A549 (cell line): ENCODE measurements at regions not wholly inside any gene's neighbourhood (a gene's known extent, or its start where the extent isn't known, plus 50 kb on each side); places are given as distances from the start of the nearest gene placed in this dataset.

ENCODE experiments used
- ATAC-seq, 2 experiments: fragments of 200-7000 bp in 1 of 2; fragments of >200 bp in 1 of 2; cut with Nextera tagmentation in 1 of 2; cut with Tn5 transposase in 1 of 2; 3 replicates each; pipeline versions ENCODE4 v1.8.0 to v1.9.1; 2018 to 2020; ENCODE audit warnings: mild to moderate bottlenecking in 1 of 2, moderate library complexity in 1 of 2
- CTCF ChIA-PET: fragments of 300-600 bp; sonication (Branson Sonifier 250); formaldehyde crosslinking; extraction: SDS; loops from one replicate; lab custom pipeline; 2021; ENCODE audit warnings: antibody characterized with exemption, inconsistent platforms; lab: Yijun Ruan, JAX
- POLR2A ChIA-PET: fragments of 350-600 bp; formaldehyde crosslinking; extraction: SDS; loops from one replicate; lab custom pipeline; 2021; ENCODE audit warnings: antibody characterized with exemption, inconsistent platforms; lab: Yijun Ruan, JAX
- DNase-seq, 2 experiments: peaks; one replicate each; pipeline versions ENCODE4 v3.0.0 to v3.0.0-alpha.2; 2011 to 2016; ENCODE audit warnings: low read depth in 1 of 2, low spot score in 1 of 2
- FAIRE-seq: peaks from 2 replicates; lab custom pipeline; 2011; peaks lifted over from hg19 to GRCh38; lab: Jason Lieb, UNC
- H3K27ac ChIP-seq, 2 experiments: fragments of >200 bp; sonication (Bioruptor Twin); formaldehyde crosslinking; 3 replicates each; pipeline ENCODE4 v1.5.1; 2016 to 2017
- H3K4me1 ChIP-seq: fragments of >200 bp; sonication (Bioruptor Twin); formaldehyde crosslinking; 3 replicates; pipeline ENCODE4 v1.6.1; 2016
- H3K4me2 ChIP-seq: fragments of >200 bp; sonication (Bioruptor Twin); formaldehyde crosslinking; 3 replicates; pipeline ENCODE4 v1.6.1; 2016
- H3K4me3 ChIP-seq: fragments of >200 bp; sonication (Bioruptor Twin); formaldehyde crosslinking; 3 replicates; pipeline ENCODE4 v1.5.1; 2016
- H3K9me3 ChIP-seq: fragments of >200 bp; sonication (Bioruptor Twin); formaldehyde crosslinking; 3 replicates; pipeline ENCODE4 v1.6.1; 2016
- CEBPB ChIP-seq, 2 experiments: fragments of >200 bp in 1 of 2; sonication (Bioruptor Twin) in 1 of 2; formaldehyde crosslinking in 1 of 2; IDR thresholded peaks; 2 replicates each; pipeline ENCODE4 v1.6.1; 2012 to 2016
- CHD4 ChIP-seq: fragments of 200-600 bp; sonication (generic); IDR thresholded peaks from 2 replicates; pipeline ENCODE4 v1.6.1; 2016; ENCODE audit warnings: antibody characterized with exemption, mild to moderate bottlenecking, borderline replicate concordance
- HMGXB4 ChIP-seq: fragments of 250-450 bp; sonication (Bioruptor Pico); IDR thresholded peaks from 2 replicates; pipeline ENCODE4 v1.5.0; 2021; ENCODE audit warnings: mild to moderate bottlenecking, moderate library complexity, borderline replicate concordance
- MAFK ChIP-seq: fragments of 450-650 bp; IDR thresholded peaks from 2 replicates; pipeline ENCODE4 v1.6.1; 2014; ENCODE audit not compliant: partially characterized antibody
- NPAS2 ChIP-seq: fragments of 250-450 bp; sonication (Bioruptor Pico); IDR thresholded peaks from 2 replicates; pipeline ENCODE4 v1.8.0; 2022; ENCODE audit warnings: mild to moderate bottlenecking, moderate library complexity, borderline replicate concordance
- NR3C1 ChIP-seq: fragments of >200 bp; sonication (Bioruptor Twin); formaldehyde crosslinking; IDR thresholded peaks from 3 replicates; pipeline ENCODE4 v1.6.1; 2017
- PHF8 ChIP-seq: fragments of 200-600 bp; sonication (generic); IDR thresholded peaks from 2 replicates; pipeline ENCODE4 v1.6.1; 2016; ENCODE audit warnings: low read depth, mild to moderate bottlenecking, antibody characterized with exemption, moderate library complexity, borderline replicate concordance
- POLR2AphosphoS2 ChIP-seq: conservative IDR thresholded peaks from 2 replicates; pipeline ENCODE4 v1.6.1; 2012; ENCODE audit warnings: low read length, improper control_type of control experiment, inconsistent platforms
- RARB ChIP-seq: fragments of 250-450 bp; sonication (Bioruptor Pico); IDR thresholded peaks from 2 replicates; pipeline ENCODE4 v1.8.0; 2021; ENCODE audit warnings: mild to moderate bottlenecking, moderate library complexity
- SREBF2 ChIP-seq: fragments of 450-650 bp; IDR thresholded peaks from 2 replicates; pipeline ENCODE4 v1.6.1; 2014; ENCODE audit warnings: mild to moderate bottlenecking, moderate library complexity
- TFCP2L1 ChIP-seq: fragments of 250-450 bp; sonication (Bioruptor Pico); IDR thresholded peaks from 2 replicates; pipeline ENCODE4 v1.5.0; 2021; ENCODE audit warnings: mild to moderate bottlenecking
- USF2 ChIP-seq: fragments of 450-650 bp; IDR thresholded peaks from 2 replicates; pipeline ENCODE4 v1.6.1; 2014; ENCODE audit warnings: antibody characterized with exemption
- ZC3H11A ChIP-seq: fragments of 450-650 bp; IDR thresholded peaks from 2 replicates; pipeline ENCODE4 v1.6.1; 2014; ENCODE audit warnings: antibody characterized with exemption, mild to moderate bottlenecking
- ZFP36 ChIP-seq: fragments of 450-650 bp; IDR thresholded peaks from 2 replicates; pipeline ENCODE4 v1.6.1; 2014; ENCODE audit warnings: borderline replicate concordance; ENCODE audit not compliant: partially characterized antibody
- ZNF302 ChIP-seq: fragments of 250-450 bp; sonication (Bioruptor Pico); IDR thresholded peaks from 2 replicates; pipeline ENCODE4 v1.9.0; 2021; ENCODE audit warnings: inconsistent platforms, mild to moderate bottlenecking, moderate library complexity
- ZSCAN20 ChIP-seq: fragments of 250-450 bp; sonication (Bioruptor Pico); IDR thresholded peaks from 2 replicates; pipeline ENCODE4 v1.8.0; 2022; ENCODE audit warnings: mild to moderate bottlenecking, moderate library complexity
- WGBS: methylation state at CpG from one replicate; pipeline ENCODE4 v1.1.6; 2017; ENCODE audit errors: missing lambda C conversion rate; 5-methylcytosine and 5-hydroxymethylcytosine counted together
- TF ChIP-seq, protein P1 (sequence below): fragments of 150-350 bp; IDR thresholded peaks from 2 replicates; pipeline ENCODE4 v1.6.1; 2014; ENCODE audit warnings: low read depth, mild to moderate bottlenecking, low read length
- TF ChIP-seq, protein P2 (sequence below): fragments of 200-600 bp; sonication (generic); IDR thresholded peaks from 2 replicates; pipeline ENCODE4 v1.6.1; 2016; ENCODE audit warnings: antibody characterized with exemption, mild to moderate bottlenecking, moderate library complexity

GRCh38 chr12:107539196-107539939 is 146.2 kb upstream of the PWP1 start:
- POLR2A ChIA-PET = no interaction called here
- DNase-seq = no peak
- no peaks in the 10 kb centered on the region for H3K4me1 ChIP-seq
- ATAC-seq = no peak; a peak in 1 of 6 replicates
- no peak for FAIRE-seq
- no peaks in the 10 kb centered on the region for H3K9me3 ChIP-seq
- TF ChIP-seq PHF8 (no peak), USF2 (no peak), ZC3H11A (no peak), TFCP2L1 (CRISPR knock-in tag) (no peak), CHD4 (no peak), SREBF2 (no peak), NPAS2 (CRISPR knock-in tag) (no peak), ZSCAN20 (CRISPR knock-in tag) (no peak), ZFP36 (no peak), ZNF302 (CRISPR knock-in tag) (no peak), RARB (CRISPR knock-in tag) (no peak), HMGXB4 (no peak), NR3C1 (no peak), CEBPB (IDR thresholded peaks at IDR 0.05) (no peak), POLR2AphosphoS2 (no peak), MAFK (no peak)
- TF ChIP-seq, protein P1, sequence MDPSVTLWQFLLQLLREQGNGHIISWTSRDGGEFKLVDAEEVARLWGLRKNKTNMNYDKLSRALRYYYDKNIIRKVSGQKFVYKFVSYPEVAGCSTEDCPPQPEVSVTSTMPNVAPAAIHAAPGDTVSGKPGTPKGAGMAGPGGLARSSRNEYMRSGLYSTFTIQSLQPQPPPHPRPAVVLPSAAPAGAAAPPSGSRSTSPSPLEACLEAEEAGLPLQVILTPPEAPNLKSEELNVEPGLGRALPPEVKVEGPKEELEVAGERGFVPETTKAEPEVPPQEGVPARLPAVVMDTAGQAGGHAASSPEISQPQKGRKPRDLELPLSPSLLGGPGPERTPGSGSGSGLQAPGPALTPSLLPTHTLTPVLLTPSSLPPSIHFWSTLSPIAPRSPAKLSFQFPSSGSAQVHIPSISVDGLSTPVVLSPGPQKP = no peak
- TF ChIP-seq, protein P2, sequence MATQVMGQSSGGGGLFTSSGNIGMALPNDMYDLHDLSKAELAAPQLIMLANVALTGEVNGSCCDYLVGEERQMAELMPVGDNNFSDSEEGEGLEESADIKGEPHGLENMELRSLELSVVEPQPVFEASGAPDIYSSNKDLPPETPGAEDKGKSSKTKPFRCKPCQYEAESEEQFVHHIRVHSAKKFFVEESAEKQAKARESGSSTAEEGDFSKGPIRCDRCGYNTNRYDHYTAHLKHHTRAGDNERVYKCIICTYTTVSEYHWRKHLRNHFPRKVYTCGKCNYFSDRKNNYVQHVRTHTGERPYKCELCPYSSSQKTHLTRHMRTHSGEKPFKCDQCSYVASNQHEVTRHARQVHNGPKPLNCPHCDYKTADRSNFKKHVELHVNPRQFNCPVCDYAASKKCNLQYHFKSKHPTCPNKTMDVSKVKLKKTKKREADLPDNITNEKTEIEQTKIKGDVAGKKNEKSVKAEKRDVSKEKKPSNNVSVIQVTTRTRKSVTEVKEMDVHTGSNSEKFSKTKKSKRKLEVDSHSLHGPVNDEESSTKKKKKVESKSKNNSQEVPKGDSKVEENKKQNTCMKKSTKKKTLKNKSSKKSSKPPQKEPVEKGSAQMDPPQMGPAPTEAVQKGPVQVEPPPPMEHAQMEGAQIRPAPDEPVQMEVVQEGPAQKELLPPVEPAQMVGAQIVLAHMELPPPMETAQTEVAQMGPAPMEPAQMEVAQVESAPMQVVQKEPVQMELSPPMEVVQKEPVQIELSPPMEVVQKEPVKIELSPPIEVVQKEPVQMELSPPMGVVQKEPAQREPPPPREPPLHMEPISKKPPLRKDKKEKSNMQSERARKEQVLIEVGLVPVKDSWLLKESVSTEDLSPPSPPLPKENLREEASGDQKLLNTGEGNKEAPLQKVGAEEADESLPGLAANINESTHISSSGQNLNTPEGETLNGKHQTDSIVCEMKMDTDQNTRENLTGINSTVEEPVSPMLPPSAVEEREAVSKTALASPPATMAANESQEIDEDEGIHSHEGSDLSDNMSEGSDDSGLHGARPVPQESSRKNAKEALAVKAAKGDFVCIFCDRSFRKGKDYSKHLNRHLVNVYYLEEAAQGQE = no peak
- TF ChIP-seq, all 56 proteins: peak for 0
- WGBS = 71% methylated on average over 5 of the region's 5 CpGs
- no peak overlapping the region for H3K4me3 ChIP-seq
- no peak overlapping the region for H3K27ac ChIP-seq
- H3K4me2 ChIP-seq = no peak overlapping the region
- CTCF ChIA-PET = interaction anchor here (0.7 to 1.3 kb wide), 2 partner anchors 10 to 30 kb away, joined by 3 to 5 read pairs; no protein-coding TSS in a partner anchor
